H9 (cell line): ENCODE measurements at regions not wholly inside any gene's neighbourhood (a gene's known extent, or its start where the extent isn't known, plus 50 kb on each side); places are given as distances from the start of the nearest gene placed in this dataset.

ENCODE experiments used
- DNase-seq: peaks from one replicate; pipeline ENCODE4 v3.0.0-alpha.2; 2017
- H2AFZ ChIP-seq: one replicate; pipeline ENCODE4 v1.6.1; 2013; ENCODE audit warnings: mild to moderate bottlenecking, low read length, control low read depth, moderate library complexity
- H2AK5ac ChIP-seq: 2 replicates; pipeline ENCODE4 v1.6.1; 2013; ENCODE audit warnings: low read length, control low read depth, mixed read lengths; ENCODE audit not compliant: insufficient read length
- H2BK120ac ChIP-seq: one replicate; pipeline ENCODE4 v1.6.1; 2013; ENCODE audit warnings: low read depth, mild to moderate bottlenecking, low read length, control low read depth, inconsistent platforms; ENCODE audit not compliant: poor library complexity, severe bottlenecking
- H2BK12ac ChIP-seq: 2 replicates; pipeline ENCODE4 v1.6.1; 2013; ENCODE audit warnings: low read length, control low read depth, mixed read lengths, low read depth; ENCODE audit not compliant: insufficient read length
- H2BK15ac ChIP-seq: 2 replicates; pipeline ENCODE4 v1.6.1; 2013; ENCODE audit warnings: low read depth, low read length, control low read depth
- H2BK20ac ChIP-seq: one replicate; pipeline ENCODE4 v1.6.1; 2013; ENCODE audit warnings: low read depth, mild to moderate bottlenecking, low read length, control low read depth, inconsistent platforms; ENCODE audit not compliant: poor library complexity, severe bottlenecking
- H2BK5ac ChIP-seq: 2 replicates; pipeline ENCODE4 v1.6.1; 2013; ENCODE audit warnings: low read length, control low read depth, mixed read lengths; ENCODE audit not compliant: insufficient read length
- H3K14ac ChIP-seq: 2 replicates; pipeline ENCODE4 v1.6.1; 2013; ENCODE audit warnings: low read length, control low read depth; ENCODE audit not compliant: insufficient read depth
- H3K18ac ChIP-seq: 2 replicates; pipeline ENCODE4 v1.6.1; 2013; ENCODE audit warnings: low read depth, mild to moderate bottlenecking, mixed read lengths, low read length, control low read depth; ENCODE audit not compliant: insufficient read length
- H3K23ac ChIP-seq: 2 replicates; pipeline ENCODE4 v1.6.1; 2013; ENCODE audit warnings: low read length, control low read depth, mixed read lengths, low read depth; ENCODE audit not compliant: insufficient read length
- H3K23me2 ChIP-seq: 2 replicates; pipeline ENCODE4 v1.6.1; 2013; ENCODE audit warnings: low read depth, mild to moderate bottlenecking, mixed read lengths, low read length, control low read depth; ENCODE audit not compliant: insufficient read length, poor library complexity, severe bottlenecking
- H3K27ac ChIP-seq: 2 replicates; pipeline ENCODE4 v1.5.1; 2013; ENCODE audit warnings: low read length, control low read depth, mixed read lengths, low read depth; ENCODE audit not compliant: insufficient read length
- H3K27me3 ChIP-seq: 2 replicates; pipeline ENCODE4 v1.6.1; 2013; ENCODE audit warnings: low read length, control low read depth, inconsistent platforms; ENCODE audit not compliant: insufficient read depth
- H3K4ac ChIP-seq: 2 replicates; pipeline ENCODE4 v1.6.1; 2013; ENCODE audit warnings: low read depth, mild to moderate bottlenecking, control low read depth, inconsistent platforms, low read length, moderate library complexity
- H3K4me1 ChIP-seq: 2 replicates; pipeline ENCODE4 v1.6.1; 2013; ENCODE audit warnings: low read length, control low read depth, inconsistent platforms; ENCODE audit not compliant: insufficient read depth
- H3K4me2 ChIP-seq: 2 replicates; pipeline ENCODE4 v1.6.1; 2013; ENCODE audit warnings: low read length, control low read depth, mixed read lengths; ENCODE audit not compliant: insufficient read length, insufficient read depth
- H3K56ac ChIP-seq: 2 replicates; pipeline ENCODE4 v1.6.1; 2013; ENCODE audit warnings: low read depth, mild to moderate bottlenecking, mixed read lengths, low read length, control low read depth; ENCODE audit not compliant: insufficient read length
- H3K79me1 ChIP-seq: 2 replicates; pipeline ENCODE4 v1.6.1; 2013; ENCODE audit warnings: low read depth, mild to moderate bottlenecking, moderate library complexity, low read length, control low read depth, inconsistent platforms; ENCODE audit not compliant: insufficient read depth, poor library complexity, severe bottlenecking
- H3K79me2 ChIP-seq: 2 replicates; pipeline ENCODE4 v1.6.1; 2013; ENCODE audit warnings: low read length, control low read depth, inconsistent platforms; ENCODE audit not compliant: insufficient read depth
- H3K9ac ChIP-seq: 2 replicates; pipeline ENCODE4 v1.6.1; 2013; ENCODE audit warnings: low read length, control low read depth, mixed read lengths; ENCODE audit not compliant: insufficient read length; ENCODE audit errors: extremely low read depth
- H3K9me3 ChIP-seq: one replicate; pipeline ENCODE4 v1.6.1; 2013; ENCODE audit warnings: low read depth, low read length, inconsistent platforms; ENCODE audit not compliant: control insufficient read depth
- H3T11ph ChIP-seq: one replicate; pipeline ENCODE4 v1.6.1; 2013; ENCODE audit warnings: mild to moderate bottlenecking, low read length, control low read depth, inconsistent platforms
- H4K20me1 ChIP-seq: one replicate; pipeline ENCODE4 v1.6.1; 2013; ENCODE audit not compliant: control insufficient read depth, insufficient read length, insufficient read depth
- H4K5ac ChIP-seq: 2 replicates; pipeline ENCODE4 v1.6.1; 2013; ENCODE audit warnings: low read depth, mild to moderate bottlenecking, mixed read lengths, low read length, control low read depth; ENCODE audit not compliant: insufficient read length
- H4K8ac ChIP-seq: replicated peaks from 2 replicates; pipeline ENCODE4 v1.6.1; 2013; ENCODE audit warnings: low read length, control low read depth, mixed read lengths, low read depth; ENCODE audit not compliant: insufficient read length
- H4K91ac ChIP-seq: 2 replicates; pipeline ENCODE4 v1.6.1; 2013; ENCODE audit warnings: low read depth, mild to moderate bottlenecking, moderate library complexity, mixed read lengths, low read length, control low read depth; ENCODE audit not compliant: insufficient read length
- H3K27ac Mint-ChIP-seq, 3 experiments: 2 replicates in 2 of 3; 3 replicates in 1 of 3; pipeline ENCODE4 v1.8.0; 2020 to 2021; ENCODE audit warnings: mixed read lengths in 3 of 3, mild to moderate bottlenecking in 1 of 3, moderate library complexity in 1 of 3
- H3K27me3 Mint-ChIP-seq: 2 replicates; pipeline ENCODE4 v1.8.0; 2021; ENCODE audit warnings: low read depth, mild to moderate bottlenecking, moderate library complexity, mixed read lengths
- H3K36me3 Mint-ChIP-seq, 3 experiments: 2 replicates in 2 of 3; 3 replicates in 1 of 3; pipeline ENCODE4 v1.8.0; 2020 to 2021; ENCODE audit warnings: low read depth in 3 of 3, mixed read lengths in 3 of 3; ENCODE audit not compliant: insufficient read depth in 1 of 3
- H3K4me1 Mint-ChIP-seq, 2 experiments: 2 replicates each; pipeline ENCODE4 v1.8.0; 2020; ENCODE audit warnings: mixed read lengths in 2 of 2
- H3K4me3 Mint-ChIP-seq, 2 experiments: 2 replicates in 1 of 2; 3 replicates in 1 of 2; pipeline ENCODE4 v1.8.0; 2020 to 2021; ENCODE audit warnings: mild to moderate bottlenecking in 2 of 2, mixed read lengths in 2 of 2, moderate library complexity in 1 of 2
- H3K9me3 Mint-ChIP-seq, 2 experiments: 2 replicates in 1 of 2; 3 replicates in 1 of 2; pipeline ENCODE4 v1.8.0; 2020; ENCODE audit warnings: mild to moderate bottlenecking in 2 of 2, mixed read lengths in 2 of 2, moderate library complexity in 1 of 2
- CTCF ChIP-seq: fragments of 200-600 bp; sonication (generic); conservative IDR thresholded peaks from 3 replicates; pipeline ENCODE4 v1.8.0; 2021; ENCODE audit warnings: antibody characterized with exemption, mild to moderate bottlenecking
- WGBS: extraction: QIAGEN DNeasy Blood & Tissue Kit; methylation state at CpG from one replicate; pipeline ENCODE4 v1.1.7; 2013; ENCODE audit warnings: missing lambda C conversion rate, low lambda C conversion rate, mixed read lengths; ENCODE audit not compliant: insufficient read length; ENCODE audit errors: extremely low coverage; 5-methylcytosine and 5-hydroxymethylcytosine counted together

GRCh38 chr13:106197496-106197895 is 338.0 kb downstream of the EFNB2 start:
- Histone ChIP-seq H4K20me1 (no peaks in the 10 kb centered on the region), H3K14ac (no peak overlapping the region), H3K27me3 (no peaks in the 10 kb centered on the region), H3K27ac (no peak overlapping the region), H3K9ac (no peak overlapping the region), H3K4ac (no peak overlapping the region), H3K56ac (no peak overlapping the region), H2AK5ac (no peak overlapping the region), H4K91ac (no peak overlapping the region), H3K9me3 (no peaks in the 10 kb centered on the region), H2BK20ac (no peak overlapping the region), H2BK12ac (no peak overlapping the region), H3T11ph (no peak overlapping the region), H3K23me2 (no peaks in the 10 kb centered on the region), H3K4me2 (no peak overlapping the region), H4K8ac (no peak overlapping the region), H2AFZ (no peak overlapping the region), H3K18ac (no peak overlapping the region), H3K4me1 (no peaks in the 10 kb centered on the region; the same call in 1 of the 2 replicates), H3K23ac (no peak overlapping the region), H2BK5ac (no peak overlapping the region), H2BK120ac (no peak overlapping the region), H3K79me1 (no peaks in the 10 kb centered on the region), H4K5ac (no peak overlapping the region), H3K79me2 (no peaks in the 10 kb centered on the region), H2BK15ac (no peak overlapping the region)
- WGBS: no CpG with 5 or more reads among the region's 1 CpG
- H3K4me3 Mint-ChIP-seq: no peak overlapping the region
- no peaks in the 10 kb centered on the region; a peak in 1 of 5 replicates for H3K9me3 Mint-ChIP-seq
- no peak overlapping the region for H3K27ac Mint-ChIP-seq
- H3K36me3 Mint-ChIP-seq: no peaks in the 10 kb centered on the region
- H3K4me1 Mint-ChIP-seq: peaks cover 9 to 15% of the 10 kb centered on the region in 2 experiments
- no peaks in the 10 kb centered on the region for H3K27me3 Mint-ChIP-seq
- no peak for TF ChIP-seq CTCF
- DNase-seq: no peak
